ENCODE measurements at regions not wholly inside any gene's neighbourhood (a gene's known extent, or its start where the extent isn't known, plus 50 kb on each side); places are given as distances from the start of the nearest gene placed in this dataset.
A peak's percentile ranks its signal among the peaks of the same experiment; 100 is the strongest.

DNA sequence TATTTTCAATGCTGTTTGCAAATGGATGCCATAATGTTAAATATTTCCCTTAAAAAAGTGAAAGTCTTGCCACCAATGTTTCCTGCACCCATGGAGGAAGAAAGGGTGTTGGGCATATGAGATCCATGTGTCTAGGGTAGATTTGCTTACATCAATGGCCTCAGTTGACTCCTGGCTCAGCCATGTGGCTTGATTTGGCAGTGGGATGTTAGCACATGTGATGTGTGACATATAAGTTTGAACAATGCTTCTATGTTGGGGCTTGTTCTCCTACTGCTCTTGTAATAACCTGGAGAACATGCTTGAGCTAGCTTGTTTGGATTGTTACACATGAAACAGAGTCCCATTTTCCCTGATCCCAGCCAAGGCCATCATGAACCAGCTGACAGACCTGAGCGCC lies 187.6 kb downstream of the SCP2D1 start:
- Histone ChIP-seq H3K36me3 (replicated peaks; ENCODE audit: control insufficient read depth, insufficient read depth, low read length) (no peaks in the 10 kb centered on the region), H3K4me3 (ENCODE audit: insufficient read depth, low read depth, low read length) (no peak overlapping the region), H3K27me3 (ENCODE audit: control insufficient read depth, insufficient read depth, low read length) (no peaks in the 10 kb centered on the region)
- DNase-seq, result no peak

DNA sequence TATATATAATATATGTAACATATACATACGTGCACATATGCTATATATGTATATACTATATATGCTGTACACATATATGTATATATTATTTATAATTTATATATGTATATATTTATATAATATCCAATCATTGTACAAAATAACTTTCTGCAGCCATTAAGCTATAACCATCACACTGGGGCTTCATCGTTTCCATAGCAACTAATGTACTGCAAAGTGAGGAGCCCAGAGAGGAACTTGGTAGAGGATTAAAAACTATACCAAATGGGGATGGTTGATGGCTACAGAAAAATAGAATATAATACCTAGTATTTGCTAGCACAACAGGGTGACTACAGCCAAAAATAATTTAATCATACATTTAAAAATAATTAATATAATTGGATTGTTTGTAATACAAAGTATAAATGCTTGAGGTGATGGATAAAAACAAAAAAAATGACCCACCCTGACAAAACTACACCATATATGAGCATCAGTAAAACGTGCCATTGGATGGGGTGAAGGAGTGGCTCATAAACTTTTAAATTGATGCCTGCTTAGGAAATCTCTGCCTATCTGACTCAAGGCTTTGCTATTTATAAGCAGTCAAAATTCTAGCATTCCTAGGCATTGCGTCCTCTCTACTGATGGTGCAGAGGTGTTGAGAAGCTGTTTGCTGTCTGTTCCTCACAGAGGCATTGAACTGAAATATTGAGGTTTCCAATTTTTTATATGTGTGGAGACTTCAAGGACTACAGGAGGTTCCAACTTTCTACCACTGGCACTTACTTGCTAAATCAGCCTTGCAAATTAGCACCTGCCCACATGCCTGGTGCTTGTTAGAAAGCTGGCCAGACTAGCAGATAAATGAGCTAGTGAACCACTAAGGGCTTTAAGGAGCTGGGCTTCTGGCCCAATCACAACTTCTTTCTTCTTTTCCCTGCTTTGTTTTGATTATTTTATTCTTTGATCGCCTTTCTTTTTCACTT lies 190.1 kb downstream of the SCP2D1 start:
- no peak for DNase-seq
- Histone ChIP-seq H3K36me3 (replicated peaks; ENCODE audit: control insufficient read depth, insufficient read depth, low read length) (no peaks in the 10 kb centered on the region), H3K27me3 (ENCODE audit: control insufficient read depth, insufficient read depth, low read length) (no peaks in the 10 kb centered on the region), H3K4me3 (ENCODE audit: insufficient read depth, low read depth, low read length) (no peak overlapping the region)

DNA sequence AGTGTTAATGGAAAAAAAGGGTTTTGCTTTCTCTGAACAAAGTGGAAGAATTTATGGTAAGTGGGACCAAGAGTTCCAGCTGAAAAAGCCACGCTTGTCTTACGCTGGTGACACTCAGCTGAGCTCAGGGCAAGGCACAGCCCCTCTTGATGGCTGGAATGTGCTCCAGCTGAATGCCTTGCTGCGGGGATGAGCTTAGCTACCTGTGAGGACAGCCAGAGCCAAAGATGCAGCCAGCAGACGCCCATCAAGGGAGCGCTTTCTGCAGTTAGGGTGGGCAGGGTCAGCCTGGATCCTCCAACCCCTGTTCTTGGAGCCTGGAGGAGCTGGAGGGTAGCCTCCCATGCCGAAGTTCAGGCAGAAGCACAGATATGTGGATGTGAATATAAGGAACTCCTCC lies 191.4 kb downstream of the SCP2D1 start:
- DNase-seq, result no peak
- Histone ChIP-seq H3K4me3 (ENCODE audit: insufficient read depth, low read depth, low read length) (no peak overlapping the region), H3K27me3 (ENCODE audit: control insufficient read depth, insufficient read depth, low read length) (no peaks in the 10 kb centered on the region), H3K36me3 (replicated peaks; ENCODE audit: control insufficient read depth, insufficient read depth, low read length) (no peaks in the 10 kb centered on the region)

DNA sequence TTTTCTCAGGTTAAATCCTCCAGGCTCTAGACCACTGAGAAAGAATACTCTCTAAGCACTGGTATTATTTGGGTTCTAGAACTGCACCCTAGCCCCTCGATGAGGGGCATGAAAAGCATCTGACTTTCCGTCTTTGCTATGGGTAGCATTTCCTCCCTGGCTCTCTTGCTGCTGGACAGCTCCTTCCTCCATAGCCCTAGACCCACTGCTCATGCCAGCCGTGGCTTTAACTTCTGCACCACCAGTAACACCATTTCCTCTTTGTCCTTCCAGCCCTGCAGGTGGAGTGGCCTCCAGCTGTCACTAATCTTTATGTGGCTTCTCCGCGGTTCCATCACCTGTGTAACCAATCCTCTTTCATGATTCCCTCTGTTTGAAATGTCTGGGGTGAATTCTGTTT lies 194.9 kb downstream of the SCP2D1 start:
- Histone ChIP-seq H3K36me3 (replicated peaks; ENCODE audit: control insufficient read depth, insufficient read depth, low read length) (no peaks in the 10 kb centered on the region), H3K27me3 (ENCODE audit: control insufficient read depth, insufficient read depth, low read length) (no peaks in the 10 kb centered on the region), H3K4me3 (ENCODE audit: insufficient read depth, low read depth, low read length) (no peak overlapping the region)
- no peak for DNase-seq

DNA sequence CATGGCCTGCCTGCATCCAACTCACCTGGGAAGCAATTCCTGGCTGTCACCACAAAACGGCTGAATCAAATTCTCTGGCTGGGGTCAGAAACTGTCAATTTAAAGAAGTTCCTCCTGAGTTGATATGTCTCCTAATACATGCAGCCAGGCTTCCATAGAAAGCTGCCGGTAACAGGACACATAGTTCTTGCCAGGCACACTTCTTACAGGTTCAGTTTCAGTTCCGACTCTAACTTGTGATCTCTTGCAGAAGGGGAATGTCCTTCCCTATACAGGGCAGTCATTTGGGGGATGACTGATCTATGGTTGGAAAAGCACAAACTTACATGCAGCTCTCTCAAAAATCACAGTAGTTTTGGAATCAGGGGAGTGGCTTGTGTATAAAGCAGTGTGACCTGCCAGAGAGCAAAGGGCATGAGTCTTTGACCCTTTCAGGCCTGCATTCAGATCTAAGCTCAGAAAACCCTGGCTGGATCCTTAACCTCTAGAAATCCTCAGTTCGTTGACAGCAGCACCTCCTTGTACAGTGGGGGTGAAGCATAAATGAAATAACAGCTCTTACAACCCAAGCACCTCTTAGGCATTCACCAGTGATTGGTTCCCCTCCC lies 195.6 kb downstream of the SCP2D1 start:
- Histone ChIP-seq H3K27me3 (ENCODE audit: control insufficient read depth, insufficient read depth, low read length) (no peaks in the 10 kb centered on the region), H3K4me3 (ENCODE audit: insufficient read depth, low read depth, low read length) (no peak overlapping the region), H3K36me3 (replicated peaks; ENCODE audit: control insufficient read depth, insufficient read depth, low read length) (no peaks in the 10 kb centered on the region)
- no peak for DNase-seq

DNA sequence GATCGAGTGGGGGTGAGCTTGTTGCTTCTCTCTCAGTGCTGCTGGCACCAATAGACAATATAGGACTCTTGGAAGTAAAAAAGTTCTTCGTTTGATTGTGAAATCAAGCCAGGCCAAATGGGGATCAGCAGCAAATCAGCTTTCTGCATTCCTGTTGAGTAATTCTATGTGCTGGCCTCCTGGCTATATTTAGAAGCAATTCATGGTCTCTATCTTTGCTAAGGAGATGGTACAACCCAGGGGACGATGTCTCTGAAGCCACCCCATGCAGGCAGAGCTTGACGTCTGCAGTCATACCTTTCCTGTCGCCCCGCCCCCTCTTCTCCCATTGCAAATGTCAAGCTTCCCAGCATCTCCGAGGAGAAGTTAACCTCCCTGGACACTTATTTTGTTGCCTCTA lies 199.1 kb downstream of the SCP2D1 start:
- Histone ChIP-seq H3K4me3 (ENCODE audit: insufficient read depth, low read depth, low read length) (no peak overlapping the region), H3K27me3 (ENCODE audit: control insufficient read depth, insufficient read depth, low read length) (no peaks in the 10 kb centered on the region), H3K36me3 (replicated peaks; ENCODE audit: control insufficient read depth, insufficient read depth, low read length) (no peaks in the 10 kb centered on the region)
- no peak for DNase-seq

DNA sequence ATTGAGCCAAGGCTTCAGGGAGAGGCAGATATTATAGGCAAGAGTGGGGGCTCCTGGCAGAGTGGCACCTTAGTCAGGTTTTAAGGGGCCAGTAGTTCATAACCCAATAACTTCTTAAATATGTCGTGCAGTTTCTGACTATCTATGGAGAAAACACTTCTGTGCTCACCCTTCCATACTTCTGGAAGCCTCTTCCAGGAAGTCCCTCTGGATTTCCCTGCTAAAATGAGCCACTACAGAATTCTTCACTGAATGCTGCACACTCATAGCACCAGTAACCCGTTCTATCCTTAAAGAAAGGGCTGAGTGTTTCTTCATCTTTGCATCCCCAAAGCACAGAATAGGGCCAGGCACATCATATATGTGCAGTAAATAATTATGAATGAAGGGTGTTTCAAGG lies 198.5 kb upstream of the SLC24A3 start:
- Histone ChIP-seq H3K36me3 (replicated peaks; ENCODE audit: control insufficient read depth, insufficient read depth, low read length) (no peaks in the 10 kb centered on the region), H3K27me3 (ENCODE audit: control insufficient read depth, insufficient read depth, low read length) (no peaks in the 10 kb centered on the region), H3K4me3 (ENCODE audit: insufficient read depth, low read depth, low read length) (no peak overlapping the region)
- no peak for DNase-seq

DNA sequence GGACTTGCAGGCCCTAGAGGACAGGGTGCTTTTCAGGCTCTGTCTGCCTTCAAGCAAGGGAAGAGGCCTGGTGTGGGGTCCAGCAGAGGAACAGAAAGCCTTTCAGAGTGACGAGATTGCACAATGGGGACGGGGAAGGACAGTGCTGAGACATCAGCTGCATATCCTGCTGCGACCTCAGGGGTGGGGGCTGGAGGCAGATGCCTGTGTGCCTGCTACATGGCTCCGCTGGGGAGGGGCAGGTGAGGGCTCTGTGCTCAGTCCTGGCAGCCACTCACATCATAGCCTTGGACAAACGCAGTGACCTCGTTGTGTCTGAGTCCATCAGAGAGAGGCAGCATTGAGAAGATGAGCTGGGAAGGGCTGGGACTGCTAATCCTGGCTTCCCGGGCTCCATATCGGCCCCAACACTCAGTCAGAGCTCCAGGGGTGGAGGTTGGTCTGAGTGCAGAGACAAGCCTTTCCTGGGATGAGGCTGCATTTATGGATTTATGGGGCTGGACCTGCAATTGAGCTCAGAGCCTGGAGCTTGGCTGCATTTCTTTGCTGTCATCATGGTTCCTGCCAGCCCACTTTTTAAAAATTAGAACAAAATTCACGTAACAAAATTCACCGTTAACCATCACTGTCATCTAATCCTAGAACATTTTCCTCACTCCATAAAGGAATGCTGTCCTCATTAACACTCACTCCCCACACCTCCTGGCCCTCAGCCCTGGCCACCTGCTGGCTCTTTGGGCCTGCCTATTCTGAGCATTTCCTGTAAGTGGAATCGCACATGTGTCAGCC lies 196.9 kb upstream of the SLC24A3 start:
- Histone ChIP-seq H3K27me3 (ENCODE audit: control insufficient read depth, insufficient read depth, low read length) (no peaks in the 10 kb centered on the region), H3K36me3 (replicated peaks; ENCODE audit: control insufficient read depth, insufficient read depth, low read length) (no peaks in the 10 kb centered on the region), H3K4me3 (ENCODE audit: insufficient read depth, low read depth, low read length) (no peak overlapping the region)
- peak; percentile 19 for DNase-seq

DNA sequence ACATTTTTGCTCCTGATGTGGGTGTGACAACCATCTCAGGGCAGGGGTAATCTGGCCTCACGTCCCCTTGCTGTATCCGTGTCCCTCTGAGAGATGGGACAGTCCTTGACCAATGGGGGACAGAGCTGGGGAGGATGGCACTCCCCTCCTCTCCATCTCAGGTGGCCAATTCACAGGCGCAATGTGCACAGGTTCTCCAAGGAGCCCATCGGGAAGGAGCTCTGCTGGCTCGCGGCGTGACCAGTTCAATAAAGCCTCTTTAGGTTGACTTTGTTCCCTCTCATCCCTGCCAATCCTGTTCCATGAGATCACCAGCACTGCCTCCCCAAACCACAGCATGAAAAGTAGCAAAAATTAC lies 196.3 kb upstream of the SLC24A3 start:
- peak; percentile 17 for DNase-seq
- Histone ChIP-seq H3K27me3 (ENCODE audit: control insufficient read depth, insufficient read depth, low read length) (no peaks in the 10 kb centered on the region), H3K36me3 (replicated peaks; ENCODE audit: control insufficient read depth, insufficient read depth, low read length) (no peaks in the 10 kb centered on the region), H3K4me3 (ENCODE audit: insufficient read depth, low read depth, low read length) (no peak overlapping the region)

DNA sequence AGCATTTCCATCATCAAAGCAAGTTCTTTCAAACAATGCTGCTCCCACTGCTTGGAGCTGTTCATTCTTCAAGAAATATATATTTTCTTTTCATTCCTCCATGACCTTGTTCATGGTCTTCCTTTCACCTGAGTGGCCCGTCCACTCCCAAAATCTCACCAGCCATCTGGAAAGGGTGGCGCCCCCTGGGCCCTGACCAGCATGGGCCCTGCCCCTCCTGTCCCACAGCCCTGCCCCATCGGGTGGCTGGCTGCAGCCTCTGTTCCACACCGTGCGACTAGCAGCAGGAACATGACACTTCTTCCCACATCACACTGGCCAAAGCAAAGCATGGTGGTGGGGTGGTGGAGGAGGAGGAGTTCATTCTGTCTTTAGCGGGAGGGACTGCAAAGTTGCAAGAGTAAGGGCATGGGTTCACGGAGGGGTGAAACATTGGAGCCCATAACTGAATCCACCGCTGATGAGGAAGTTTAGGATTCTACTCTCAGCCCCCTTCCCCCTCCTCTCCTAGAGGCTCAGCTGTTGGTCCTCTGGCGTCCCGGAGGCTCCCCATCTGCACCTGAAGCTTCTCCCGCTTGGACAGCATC lies 195.2 kb upstream of the SLC24A3 start:
- no peak overlapping the region for H3K4me3 ChIP-seq (ENCODE audit: insufficient read depth, low read depth, low read length)
- peak; percentile 19 for DNase-seq
- no peaks in the 10 kb centered on the region for H3K27me3 ChIP-seq (ENCODE audit: control insufficient read depth, insufficient read depth, low read length)
- no peaks in the 10 kb centered on the region for H3K36me3 ChIP-seq (replicated peaks; ENCODE audit: control insufficient read depth, insufficient read depth, low read length)

DNA sequence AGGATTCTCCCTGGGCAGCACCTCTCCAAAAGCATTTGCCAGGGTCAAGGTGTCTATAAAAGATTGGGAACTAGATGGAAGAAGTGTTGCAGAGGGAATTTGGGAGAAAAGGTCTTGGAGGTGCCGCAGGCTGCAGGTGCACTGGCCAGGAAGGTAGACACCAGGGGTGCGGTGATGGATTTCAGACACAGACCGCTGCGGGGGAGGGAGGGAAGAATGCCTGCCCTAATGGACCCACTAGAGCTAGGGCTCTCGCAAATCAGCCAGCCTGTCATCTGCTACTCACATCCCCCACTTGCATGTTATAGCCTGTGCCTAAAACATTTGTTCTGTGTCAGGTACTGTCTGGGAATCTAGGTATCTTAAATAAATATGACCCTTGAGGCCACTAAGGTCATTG lies 193.6 kb upstream of the SLC24A3 start:
- H3K27me3 ChIP-seq (ENCODE audit: control insufficient read depth, insufficient read depth, low read length), result no peaks in the 10 kb centered on the region
- peak; percentile 31 for DNase-seq
- no peak overlapping the region for H3K4me3 ChIP-seq (ENCODE audit: insufficient read depth, low read depth, low read length)
- H3K36me3 ChIP-seq (replicated peaks; ENCODE audit: control insufficient read depth, insufficient read depth, low read length), result no peaks in the 10 kb centered on the region

DNA sequence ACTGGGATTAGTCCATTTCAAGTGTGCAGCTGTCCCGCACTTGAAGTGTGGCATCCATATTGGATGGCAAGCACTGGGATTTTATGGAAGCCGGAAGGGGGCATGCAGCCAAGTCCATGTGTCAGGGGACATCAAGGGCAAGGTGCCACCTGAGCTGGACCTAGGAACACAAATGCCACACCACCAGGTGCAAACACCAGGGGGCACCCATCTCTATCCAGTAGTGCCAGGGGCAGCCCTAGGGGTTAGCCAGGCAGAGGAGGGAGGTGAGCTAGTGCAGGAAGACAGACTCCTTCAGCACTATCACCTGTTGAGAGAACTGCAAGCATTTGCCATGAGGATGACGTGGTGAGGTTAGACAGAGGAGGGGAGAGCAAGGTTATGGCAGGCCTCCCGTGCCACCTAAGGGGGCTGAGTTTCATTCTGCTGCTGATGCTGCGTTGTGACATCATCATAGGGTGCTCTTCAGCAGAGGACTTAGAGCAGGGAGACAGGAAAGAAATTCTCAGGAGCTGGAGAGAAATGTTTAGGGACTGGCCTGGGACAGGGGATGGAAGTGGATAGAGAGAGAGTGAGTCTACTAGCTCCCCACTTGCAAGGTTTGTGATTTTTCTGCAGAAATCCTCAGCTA lies 192.6 kb upstream of the SLC24A3 start:
- H3K4me3 ChIP-seq (ENCODE audit: insufficient read depth, low read depth, low read length), result no peak overlapping the region
- no peak for DNase-seq
- no peaks in the 10 kb centered on the region for H3K27me3 ChIP-seq (ENCODE audit: control insufficient read depth, insufficient read depth, low read length)
- H3K36me3 ChIP-seq (replicated peaks; ENCODE audit: control insufficient read depth, insufficient read depth, low read length), result no peaks in the 10 kb centered on the region

DNA sequence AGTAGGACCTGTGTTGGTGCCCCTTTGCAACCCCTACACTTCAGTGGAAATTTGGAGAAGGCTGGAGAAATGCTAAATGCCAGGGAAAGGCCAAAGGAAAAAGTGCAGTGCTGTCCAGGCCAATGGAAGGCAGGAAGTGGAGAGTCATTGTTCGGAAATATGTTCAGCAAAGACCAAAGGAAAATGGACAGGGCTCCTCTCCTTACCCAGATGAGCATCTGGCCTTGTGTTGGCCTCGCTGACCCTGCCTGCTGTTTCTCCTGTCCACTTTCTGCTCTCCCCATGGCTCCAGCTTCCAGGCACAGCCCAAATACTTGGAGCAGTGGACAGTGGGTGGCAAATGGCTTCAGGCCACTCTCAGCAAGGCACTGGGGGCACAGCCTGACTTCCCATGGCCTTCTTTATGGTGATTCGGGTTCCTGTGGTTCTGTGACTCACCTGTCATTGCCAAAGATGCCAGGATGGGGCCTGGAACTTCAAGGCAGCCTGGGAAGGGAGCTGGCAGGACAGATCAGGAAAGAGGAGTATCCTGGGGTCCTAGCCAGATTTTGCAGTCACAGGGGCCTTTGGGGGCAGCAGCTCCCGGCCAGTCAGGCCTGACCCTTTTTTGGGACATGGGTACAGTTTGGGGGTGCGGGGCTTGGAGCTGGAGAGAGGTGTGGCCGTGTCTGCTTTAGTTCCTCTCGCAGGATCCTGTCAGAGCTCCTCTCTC lies 190.9 kb upstream of the SLC24A3 start:
- peak; percentile 8 for DNase-seq
- no peak overlapping the region for H3K4me3 ChIP-seq (ENCODE audit: insufficient read depth, low read depth, low read length)

DNA sequence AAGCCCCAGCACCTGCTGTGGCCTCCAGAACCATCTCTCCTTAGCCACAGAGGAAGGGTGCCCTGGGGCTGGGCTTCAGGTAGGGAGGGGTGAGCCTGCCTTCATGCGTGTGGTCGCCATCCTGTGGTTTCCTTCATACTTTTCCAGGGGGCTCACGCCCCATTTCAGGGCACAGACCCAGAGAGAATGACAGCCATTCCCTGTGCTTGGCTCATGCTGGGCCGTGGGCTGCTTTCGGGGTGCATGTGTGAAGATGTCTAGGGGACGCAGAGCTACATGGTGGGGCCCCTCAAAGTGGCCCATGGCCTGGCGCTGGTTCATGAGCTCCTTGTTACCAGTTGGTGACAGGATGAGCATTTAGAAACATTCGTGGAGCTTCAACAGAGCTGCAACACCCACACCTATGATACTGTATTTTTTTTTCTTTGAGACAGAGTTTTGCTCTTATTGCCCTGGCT lies 190.3 kb upstream of the SLC24A3 start:
- DNase-seq, result no peak
- no peak overlapping the region for H3K4me3 ChIP-seq (ENCODE audit: insufficient read depth, low read depth, low read length)
- H3K36me3 ChIP-seq (replicated peaks; ENCODE audit: control insufficient read depth, insufficient read depth, low read length), result no peaks in the 10 kb centered on the region

More for the DNA sequence above, 190.9 kb upstream of the SLC24A3 start:
- H3K36me3 ChIP-seq (replicated peaks; ENCODE audit: control insufficient read depth, insufficient read depth, low read length), result no peaks in the 10 kb centered on the region
- no peaks in the 10 kb centered on the region for H3K27me3 ChIP-seq (ENCODE audit: control insufficient read depth, insufficient read depth, low read length)

More for the DNA sequence above, 190.3 kb upstream of the SLC24A3 start:
- no peaks in the 10 kb centered on the region for H3K27me3 ChIP-seq (ENCODE audit: control insufficient read depth, insufficient read depth, low read length)

All from H7 (cell line).